ENCODE measurements at regions not wholly inside any gene's neighbourhood (a gene's known extent, or its start where the extent isn't known, plus 50 kb on each side); places are given as distances from the start of the nearest gene placed in this dataset.

DNA sequence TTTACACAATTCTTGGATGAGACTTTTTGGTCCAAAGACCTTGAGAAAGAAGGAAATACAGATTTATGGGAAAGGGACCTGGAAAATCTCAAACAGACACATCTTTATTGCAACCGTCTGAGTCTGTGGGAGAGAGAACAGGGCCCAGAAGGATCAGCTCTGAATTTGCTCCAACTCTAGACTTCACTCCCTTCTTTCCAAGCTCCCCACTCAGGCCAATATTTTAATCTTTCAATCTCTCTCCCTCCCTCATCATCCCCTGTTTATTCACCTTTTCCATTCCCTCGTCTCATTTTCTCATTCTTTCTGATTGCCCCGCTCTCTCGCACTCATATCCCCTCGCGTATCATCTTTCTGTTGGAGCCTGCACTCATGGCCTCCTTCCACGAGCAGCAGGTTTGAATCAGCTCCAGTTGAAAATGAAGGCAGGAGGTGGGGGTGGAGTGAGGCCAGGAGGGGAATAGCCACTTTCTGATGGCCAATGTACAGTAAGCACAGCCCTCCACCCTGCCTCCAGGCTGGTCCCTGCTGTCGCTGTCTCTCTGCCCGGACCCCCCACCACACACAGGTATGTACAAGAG lies 63.6 kb upstream of the BOC start:
- POLR2A ChIA-PET: no interaction called here
- DNase-seq (ENCODE audit: low read depth, low spot score): no peak
- no peaks in the 10 kb centered on the region for H3K27me3 ChIP-seq (ENCODE audit: insufficient read depth, low read length)
- no peak for ATAC-seq
- no peak overlapping the region for H2AFZ ChIP-seq (ENCODE audit: low read depth, low read length, poor library complexity, severe bottlenecking)
- intact Hi-C loops (cut with micrococcal nuclease): no loop called here
- no TSS peak for BruUV-seq (replicated peaks)
- no peak overlapping the region for H3K4me3 ChIP-seq (replicated peaks in 1 of 2; ENCODE audit: low read depth in 1 of 2, low read length in 2 of 2)
- H3K79me2 ChIP-seq (ENCODE audit: insufficient read depth, low read length): no peaks in the 10 kb centered on the region
- CTCF ChIA-PET: no interaction called here
- no peak overlapping the region for H3K9ac ChIP-seq (ENCODE audit: low read length)
- no peak overlapping the region for H3K27ac ChIP-seq (ENCODE audit: low read depth, low read length)
- no peaks in the 10 kb centered on the region for H3K9me3 ChIP-seq (ENCODE audit: control insufficient read depth in 1 of 2, insufficient read depth in 1 of 2, low read depth in 1 of 2, low read length in 2 of 2)
- H3K4me1 ChIP-seq (ENCODE audit: control insufficient read depth in 1 of 2, insufficient read depth in 2 of 2, low read length in 2 of 2): no peaks in the 10 kb centered on the region
- RAD21 ChIA-PET (ENCODE audit: low non-redundant PET in 1 of 2, low total read pairs in 2 of 2, uncharacterized antibody in 2 of 2, unreplicated experiment in 2 of 2): no interaction called here
- no peaks in the 10 kb centered on the region for H3K9me2 ChIP-seq (ENCODE audit: insufficient read depth)
- H3K4me2 ChIP-seq (ENCODE audit: low read length): no peak overlapping the region
- no peaks in the 10 kb centered on the region for H3K36me3 ChIP-seq (ENCODE audit: control insufficient read depth in 1 of 2, insufficient read depth in 2 of 2, low read length in 2 of 2)
- no peak for TF ChIP-seq ZFX (IDR thresholded peaks at IDR 0.05)
- TF ChIP-seq EZH2phosphoT487 (IDR thresholded peaks at IDR 0.05; ENCODE audit: borderline replicate concordance): no peak
- H4K20me1 ChIP-seq (ENCODE audit: insufficient read depth): no peaks in the 10 kb centered on the region

DNA sequence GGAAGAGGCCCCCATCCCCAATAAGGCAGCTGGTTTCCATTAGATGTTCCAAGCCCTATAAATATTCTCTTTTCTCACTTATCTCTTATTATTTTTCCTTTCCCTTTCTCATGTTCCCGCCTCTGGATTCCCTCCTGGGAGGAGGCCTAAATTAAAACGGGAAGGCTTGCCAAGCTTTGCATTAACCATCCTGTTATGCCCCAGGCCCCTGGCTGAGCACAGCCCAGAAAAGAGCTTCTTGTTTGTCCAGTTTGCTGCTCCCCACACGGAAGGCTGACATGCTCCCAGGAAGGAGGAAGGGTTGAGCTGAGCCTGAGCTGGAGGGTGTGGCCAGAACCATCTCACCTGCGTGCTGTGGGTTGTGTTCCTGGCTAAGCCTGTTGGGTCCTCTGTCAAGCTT lies 63.1 kb upstream of the BOC start:
- RAD21 ChIA-PET (ENCODE audit: low non-redundant PET in 1 of 2, low total read pairs in 2 of 2, uncharacterized antibody in 2 of 2, unreplicated experiment in 2 of 2): no interaction called here

More for the DNA sequence above, 63.1 kb upstream of the BOC start:
- Histone ChIP-seq H3K36me3 (ENCODE audit: control insufficient read depth in 1 of 2, insufficient read depth in 2 of 2, low read length in 2 of 2) (no peaks in the 10 kb centered on the region), H2AFZ (ENCODE audit: low read depth, low read length, poor library complexity, severe bottlenecking) (no peak overlapping the region), H4K20me1 (ENCODE audit: insufficient read depth) (no peaks in the 10 kb centered on the region), H3K9me2 (ENCODE audit: insufficient read depth) (no peaks in the 10 kb centered on the region), H3K27me3 (ENCODE audit: insufficient read depth, low read length) (no peaks in the 10 kb centered on the region), H3K4me3 (replicated peaks in 1 of 2; ENCODE audit: low read depth in 1 of 2, low read length in 2 of 2) (no peak overlapping the region), H3K4me2 (ENCODE audit: low read length) (no peak overlapping the region), H3K9me3 (ENCODE audit: control insufficient read depth in 1 of 2, insufficient read depth in 1 of 2, low read depth in 1 of 2, low read length in 2 of 2) (no peaks in the 10 kb centered on the region), H3K4me1 (ENCODE audit: control insufficient read depth in 1 of 2, insufficient read depth in 2 of 2, low read length in 2 of 2) (no peaks in the 10 kb centered on the region), H3K27ac (ENCODE audit: low read depth, low read length) (no peak overlapping the region), H3K79me2 (ENCODE audit: insufficient read depth, low read length) (no peaks in the 10 kb centered on the region), H3K9ac (ENCODE audit: low read length) (no peak overlapping the region)
- ATAC-seq (no peak), DNase-seq (ENCODE audit: low read depth, low spot score) (no peak)
- POLR2A ChIA-PET: no interaction called here
- CTCF ChIA-PET: no interaction called here
- intact Hi-C loops (cut with micrococcal nuclease): no loop called here
- BruUV-seq (replicated peaks): no TSS peak
- TF ChIP-seq JUND (IDR thresholded peaks at IDR 0.05) (no peak), SRF (IDR thresholded peaks at IDR 0.05; ENCODE audit: low read depth) (no peak), SP1 (IDR thresholded peaks at IDR 0.05; ENCODE audit: low read depth) (no peak), POLR2AphosphoS5 (IDR thresholded peaks at IDR 0.05; ENCODE audit: low read depth, low read length) (no peak), CEBPB (IDR thresholded peaks at IDR 0.05; ENCODE audit: low read depth) (no peak), EGR1 (IDR thresholded peaks at IDR 0.05; ENCODE audit: low read depth) (no peak), EZH2 (IDR thresholded peaks at IDR 0.05) (no peak), TCF7L2 (IDR thresholded peaks at IDR 0.05; ENCODE audit: borderline replicate concordance, extremely low read depth, insufficient read depth, insufficient read length) (no peak), RAD21 (IDR thresholded peaks at IDR 0.05; ENCODE audit: low read depth) (no peak), YY1 (IDR thresholded peaks at IDR 0.05; ENCODE audit: extremely low read depth, insufficient replicate concordance, low read depth, low read length) (no peak), ZFX (IDR thresholded peaks at IDR 0.05) (no peak)
- TF ChIP-seq, protein P1, sequence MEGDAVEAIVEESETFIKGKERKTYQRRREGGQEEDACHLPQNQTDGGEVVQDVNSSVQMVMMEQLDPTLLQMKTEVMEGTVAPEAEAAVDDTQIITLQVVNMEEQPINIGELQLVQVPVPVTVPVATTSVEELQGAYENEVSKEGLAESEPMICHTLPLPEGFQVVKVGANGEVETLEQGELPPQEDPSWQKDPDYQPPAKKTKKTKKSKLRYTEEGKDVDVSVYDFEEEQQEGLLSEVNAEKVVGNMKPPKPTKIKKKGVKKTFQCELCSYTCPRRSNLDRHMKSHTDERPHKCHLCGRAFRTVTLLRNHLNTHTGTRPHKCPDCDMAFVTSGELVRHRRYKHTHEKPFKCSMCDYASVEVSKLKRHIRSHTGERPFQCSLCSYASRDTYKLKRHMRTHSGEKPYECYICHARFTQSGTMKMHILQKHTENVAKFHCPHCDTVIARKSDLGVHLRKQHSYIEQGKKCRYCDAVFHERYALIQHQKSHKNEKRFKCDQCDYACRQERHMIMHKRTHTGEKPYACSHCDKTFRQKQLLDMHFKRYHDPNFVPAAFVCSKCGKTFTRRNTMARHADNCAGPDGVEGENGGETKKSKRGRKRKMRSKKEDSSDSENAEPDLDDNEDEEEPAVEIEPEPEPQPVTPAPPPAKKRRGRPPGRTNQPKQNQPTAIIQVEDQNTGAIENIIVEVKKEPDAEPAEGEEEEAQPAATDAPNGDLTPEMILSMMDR (IDR thresholded peaks at IDR 0.05 in 2 of 3, conservative IDR thresholded peaks at IDR 0.05 in 1 of 3; ENCODE audit: borderline replicate concordance in 1 of 3, insufficient read depth in 1 of 3, low read depth in 2 of 3, low read length in 2 of 3): no peak
- TF ChIP-seq, protein P2, sequence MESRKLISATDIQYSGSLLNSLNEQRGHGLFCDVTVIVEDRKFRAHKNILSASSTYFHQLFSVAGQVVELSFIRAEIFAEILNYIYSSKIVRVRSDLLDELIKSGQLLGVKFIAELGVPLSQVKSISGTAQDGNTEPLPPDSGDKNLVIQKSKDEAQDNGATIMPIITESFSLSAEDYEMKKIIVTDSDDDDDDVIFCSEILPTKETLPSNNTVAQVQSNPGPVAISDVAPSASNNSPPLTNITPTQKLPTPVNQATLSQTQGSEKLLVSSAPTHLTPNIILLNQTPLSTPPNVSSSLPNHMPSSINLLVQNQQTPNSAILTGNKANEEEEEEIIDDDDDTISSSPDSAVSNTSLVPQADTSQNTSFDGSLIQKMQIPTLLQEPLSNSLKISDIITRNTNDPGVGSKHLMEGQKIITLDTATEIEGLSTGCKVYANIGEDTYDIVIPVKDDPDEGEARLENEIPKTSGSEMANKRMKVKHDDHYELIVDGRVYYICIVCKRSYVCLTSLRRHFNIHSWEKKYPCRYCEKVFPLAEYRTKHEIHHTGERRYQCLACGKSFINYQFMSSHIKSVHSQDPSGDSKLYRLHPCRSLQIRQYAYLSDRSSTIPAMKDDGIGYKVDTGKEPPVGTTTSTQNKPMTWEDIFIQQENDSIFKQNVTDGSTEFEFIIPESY (IDR thresholded peaks at IDR 0.05; ENCODE audit: extremely low read depth, insufficient replicate concordance, low read length): no peak
- TF ChIP-seq, protein P3, sequence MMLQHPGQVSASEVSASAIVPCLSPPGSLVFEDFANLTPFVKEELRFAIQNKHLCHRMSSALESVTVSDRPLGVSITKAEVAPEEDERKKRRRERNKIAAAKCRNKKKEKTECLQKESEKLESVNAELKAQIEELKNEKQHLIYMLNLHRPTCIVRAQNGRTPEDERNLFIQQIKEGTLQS (IDR thresholded peaks at IDR 0.05): no peak
